Fibroblast of lung (primary cell): ENCODE measurements at regions not wholly inside any gene's neighbourhood (a gene's known extent, or its start where the extent isn't known, plus 50 kb on each side); places are given as distances from the start of the nearest gene placed in this dataset.

Source experiments
- DNase-seq, 2 donors: peaks; one replicate each; pipeline versions ENCODE4 v3.0.0 to v3.0.0-alpha.2; 2010; ENCODE audit warnings: low read depth in 2 of 2
- H2AFZ ChIP-seq: 2 replicates; pipeline ENCODE4 v1.5.1; 2012; ENCODE audit warnings: low read length, control low read depth, inconsistent platforms
- H3K27ac ChIP-seq: 2 replicates; pipeline ENCODE4 v1.5.1; 2011; ENCODE audit warnings: low read length, control low read depth; ENCODE audit not compliant: insufficient read depth
- H3K27me3 ChIP-seq: 2 replicates; pipeline ENCODE4 v1.5.1; 2011; ENCODE audit warnings: mild to moderate bottlenecking, low read length; ENCODE audit not compliant: control insufficient read depth, insufficient read depth
- H3K36me3 ChIP-seq: 2 replicates; pipeline ENCODE4 v1.5.1; 2011; ENCODE audit warnings: low read length; ENCODE audit not compliant: control insufficient read depth, insufficient read depth
- H3K4me1 ChIP-seq: 2 replicates; pipeline ENCODE4 v1.5.1; 2011; ENCODE audit warnings: low read length; ENCODE audit not compliant: control insufficient read depth, insufficient read depth; ENCODE audit errors: extremely low read depth
- H3K4me2 ChIP-seq: 2 replicates; pipeline ENCODE4 v1.5.1; 2011; ENCODE audit warnings: low read length, control low read depth; ENCODE audit not compliant: insufficient read depth; ENCODE audit errors: extremely low read depth
- H3K4me3 ChIP-seq, 4 experiments: fragments of 200-600 bp in 1 of 4; sonication (generic) in 1 of 4; replicated peaks in 1 of 4; 2 replicates each; pipeline ENCODE4 v1.5.1; 2011 to 2016; ENCODE audit warnings: low read length in 4 of 4, low read depth in 3 of 4, mild to moderate bottlenecking in 3 of 4, control low read depth in 2 of 4, inconsistent platforms in 1 of 4, mixed read lengths in 1 of 4; ENCODE audit not compliant: insufficient read depth in 1 of 4; ENCODE audit errors: control extremely low read depth in 1 of 4
- H3K79me2 ChIP-seq: 2 replicates; pipeline ENCODE4 v1.5.1; 2012; ENCODE audit warnings: mild to moderate bottlenecking, low read length, inconsistent platforms; ENCODE audit not compliant: control insufficient read depth, insufficient read depth
- H3K9ac ChIP-seq: 2 replicates; pipeline ENCODE4 v1.5.1; 2011; ENCODE audit warnings: mild to moderate bottlenecking, low read length, control low read depth; ENCODE audit not compliant: insufficient read depth
- H3K9me3 ChIP-seq: 2 replicates; pipeline ENCODE4 v1.5.1; 2012; ENCODE audit warnings: low read depth, low read length; ENCODE audit not compliant: control insufficient read depth, insufficient read depth
- H4K20me1 ChIP-seq: 2 replicates; pipeline ENCODE4 v1.5.1; 2011; ENCODE audit warnings: low read length; ENCODE audit not compliant: control insufficient read depth, insufficient read depth; ENCODE audit errors: extremely low read depth
- EZH2 ChIP-seq: IDR thresholded peaks from 2 replicates; pipeline ENCODE4 v1.5.1; 2012; ENCODE audit warnings: low read length, control low read depth, mild to moderate bottlenecking; ENCODE audit errors: missing control alignments
- TF ChIP-seq, protein P1 (sequence below), 2 donors: IDR thresholded peaks in 1 of 2; conservative IDR thresholded peaks in 1 of 2; 1 replicate in 1 of 2; 2 replicates in 1 of 2; pipeline ENCODE4 v1.5.1; 2011 to 2012; ENCODE audit warnings: low read length in 2 of 2, control low read depth in 1 of 2, inconsistent platforms in 1 of 2, low read depth in 1 of 2, mild to moderate bottlenecking in 1 of 2

DNA sequence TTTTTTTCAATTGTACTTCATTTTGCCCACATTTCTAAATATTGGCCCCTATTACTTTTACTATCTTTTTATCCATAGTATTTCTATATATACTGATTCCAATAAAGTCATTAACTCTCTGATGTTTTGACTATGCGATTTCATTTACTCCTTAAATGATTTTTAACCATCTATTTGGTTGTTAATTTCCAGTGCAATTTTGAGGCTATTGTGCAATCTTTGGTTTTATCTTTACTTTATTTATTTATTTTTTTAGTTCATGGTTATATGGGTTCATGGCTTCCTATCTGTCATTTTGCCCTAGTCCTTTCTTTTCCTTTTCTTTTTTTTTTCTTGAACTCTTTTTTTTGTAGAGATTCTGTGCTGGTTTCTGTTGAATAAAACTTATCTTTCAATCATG lies 1408.0 kb upstream of the GBE1 start:
- H3K9me3 ChIP-seq, result no peaks in the 10 kb centered on the region
- no peaks in the 10 kb centered on the region for H4K20me1 ChIP-seq
- no peaks in the 10 kb centered on the region for H3K4me1 ChIP-seq
- H2AFZ ChIP-seq, result no peak overlapping the region
- H3K4me3 ChIP-seq, result no peak overlapping the region
- H3K4me2 ChIP-seq, result no peak overlapping the region
- no peaks in the 10 kb centered on the region for H3K27me3 ChIP-seq
- TF ChIP-seq, protein P1, sequence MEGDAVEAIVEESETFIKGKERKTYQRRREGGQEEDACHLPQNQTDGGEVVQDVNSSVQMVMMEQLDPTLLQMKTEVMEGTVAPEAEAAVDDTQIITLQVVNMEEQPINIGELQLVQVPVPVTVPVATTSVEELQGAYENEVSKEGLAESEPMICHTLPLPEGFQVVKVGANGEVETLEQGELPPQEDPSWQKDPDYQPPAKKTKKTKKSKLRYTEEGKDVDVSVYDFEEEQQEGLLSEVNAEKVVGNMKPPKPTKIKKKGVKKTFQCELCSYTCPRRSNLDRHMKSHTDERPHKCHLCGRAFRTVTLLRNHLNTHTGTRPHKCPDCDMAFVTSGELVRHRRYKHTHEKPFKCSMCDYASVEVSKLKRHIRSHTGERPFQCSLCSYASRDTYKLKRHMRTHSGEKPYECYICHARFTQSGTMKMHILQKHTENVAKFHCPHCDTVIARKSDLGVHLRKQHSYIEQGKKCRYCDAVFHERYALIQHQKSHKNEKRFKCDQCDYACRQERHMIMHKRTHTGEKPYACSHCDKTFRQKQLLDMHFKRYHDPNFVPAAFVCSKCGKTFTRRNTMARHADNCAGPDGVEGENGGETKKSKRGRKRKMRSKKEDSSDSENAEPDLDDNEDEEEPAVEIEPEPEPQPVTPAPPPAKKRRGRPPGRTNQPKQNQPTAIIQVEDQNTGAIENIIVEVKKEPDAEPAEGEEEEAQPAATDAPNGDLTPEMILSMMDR (conservative IDR thresholded peaks at IDR 0.05 in 1 of 2, IDR thresholded peaks at IDR 0.05 in 1 of 2; ENCODE audit: low read depth in 1 of 2, low read length in 2 of 2), result no peak
- no peak for TF ChIP-seq EZH2
- no peak overlapping the region for H3K9ac ChIP-seq
- H3K36me3 ChIP-seq, result no peaks in the 10 kb centered on the region
- no peak for DNase-seq
- no peaks in the 10 kb centered on the region for H3K79me2 ChIP-seq
- H3K27ac ChIP-seq, result no peak overlapping the region

DNA sequence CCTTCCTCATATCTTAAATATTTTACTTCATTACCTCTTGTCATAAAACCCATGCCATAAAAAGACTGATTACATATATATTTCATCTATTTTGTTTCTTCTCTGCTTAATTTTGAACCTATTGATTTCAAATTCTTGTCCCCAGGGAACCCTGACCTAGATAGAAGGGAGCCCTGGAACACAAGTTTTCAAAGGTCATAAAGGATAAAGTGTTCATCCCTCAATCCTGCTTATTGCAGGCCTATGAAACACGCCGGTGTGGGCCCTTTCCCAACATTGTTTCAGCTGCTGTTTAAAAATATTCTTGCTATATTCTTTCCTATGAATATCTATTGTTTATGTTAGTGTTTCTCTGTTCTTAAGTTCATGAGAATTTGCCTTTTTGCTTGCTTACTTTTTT lies 1389.5 kb upstream of the GBE1 start:
- Histone ChIP-seq H3K79me2 (no peaks in the 10 kb centered on the region), H2AFZ (no peak overlapping the region), H3K4me1 (no peaks in the 10 kb centered on the region), H3K27me3 (no peaks in the 10 kb centered on the region), H3K4me2 (no peak overlapping the region), H3K9ac (no peak overlapping the region), H3K36me3 (no peaks in the 10 kb centered on the region), H4K20me1 (no peaks in the 10 kb centered on the region), H3K4me3 (no peak overlapping the region), H3K27ac (no peak overlapping the region), H3K9me3 (no peaks in the 10 kb centered on the region)
- no peak for DNase-seq
- TF ChIP-seq, protein P1 (conservative IDR thresholded peaks at IDR 0.05 in 1 of 2, IDR thresholded peaks at IDR 0.05 in 1 of 2; ENCODE audit: low read depth in 1 of 2, low read length in 2 of 2), result no peak

DNA sequence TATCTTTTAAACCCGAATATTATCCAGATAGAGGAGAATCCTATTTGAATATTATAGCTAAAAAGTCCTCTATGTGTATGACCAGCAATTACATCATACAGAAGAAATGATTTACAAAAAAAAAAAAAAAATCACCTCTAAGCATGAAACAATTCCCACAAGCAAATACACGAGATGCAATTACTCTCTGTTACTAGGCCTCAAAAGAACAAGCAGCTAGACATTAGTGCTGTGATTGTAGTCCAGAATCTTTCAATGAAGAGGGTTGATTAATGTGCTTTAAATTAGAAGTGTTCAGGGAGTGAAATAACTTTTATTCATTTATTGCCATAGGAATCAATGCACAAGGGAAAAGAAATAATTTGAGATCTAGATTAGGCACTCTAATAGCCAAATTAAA lies 1379.5 kb upstream of the GBE1 start:
- H3K27ac ChIP-seq, result no peak overlapping the region
- no peak overlapping the region for H3K4me2 ChIP-seq
- H3K27me3 ChIP-seq, result no peaks in the 10 kb centered on the region
- no peaks in the 10 kb centered on the region for H4K20me1 ChIP-seq
- H3K36me3 ChIP-seq, result no peaks in the 10 kb centered on the region
- H3K4me3 ChIP-seq, result no peak overlapping the region
- no peak for DNase-seq
- H3K79me2 ChIP-seq, result no peaks in the 10 kb centered on the region
- no peaks in the 10 kb centered on the region for H3K4me1 ChIP-seq
- TF ChIP-seq, protein P1 (conservative IDR thresholded peaks at IDR 0.05 in 1 of 2, IDR thresholded peaks at IDR 0.05 in 1 of 2; ENCODE audit: low read depth in 1 of 2, low read length in 2 of 2), result no peak
- TF ChIP-seq EZH2, result no peak
- H2AFZ ChIP-seq, result no peak overlapping the region
- H3K9ac ChIP-seq, result no peak overlapping the region
- H3K9me3 ChIP-seq, result no peaks in the 10 kb centered on the region
